ENCODE measurements at regions not wholly inside any gene's neighbourhood (a gene's known extent, or its start where the extent isn't known, plus 50 kb on each side); places are given as distances from the start of the nearest gene placed in this dataset.

GRCh38 chr1:234989479-234990327 lies 138.9 kb downstream of the TOMM20 start:
- DNase-seq (ENCODE audit: low read depth): no peak

- no peak for DNase-seq (ENCODE audit: low read depth)
Measured at GRCh38 chr1:234989019-234989418, 139.6 kb downstream of the TOMM20 start.

- no peak for DNase-seq (ENCODE audit: low read depth)
Measured at GRCh38 chr1:234988536-234988935, 140.1 kb downstream of the TOMM20 start.

GRCh38 chr1:234988155-234988517 lies 140.5 kb downstream of the TOMM20 start:
- DNase-seq (ENCODE audit: low read depth): no peak

GRCh38 chr1:234987415-234988154 lies 141.1 kb downstream of the TOMM20 start:
- DNase-seq (ENCODE audit: low read depth): no peak

GRCh38 chr1:234986750-234987414 lies 141.8 kb downstream of the TOMM20 start:
- DNase-seq (ENCODE audit: low read depth): no peak

GRCh38 chr1:234985516-234986294 lies 142.9 kb downstream of the TOMM20 start:
- DNase-seq (ENCODE audit: low read depth): no peak

GRCh38 chr1:234985007-234985370 lies 143.6 kb downstream of the TOMM20 start:
- DNase-seq (ENCODE audit: low read depth): no peak

GRCh38 chr1:234983564-234984238 lies 144.9 kb downstream of the TOMM20 start:
- no peak for DNase-seq (ENCODE audit: low read depth)

GRCh38 chr1:234981758-234982157 lies 146.9 kb downstream of the TOMM20 start:
- no peak for DNase-seq (ENCODE audit: low read depth)

- DNase-seq (ENCODE audit: low read depth): peak; percentile 91
Measured at GRCh38 chr1:234980645-234981396, 147.8 kb downstream of the TOMM20 start.

- no peak for DNase-seq (ENCODE audit: low read depth)
Measured at GRCh38 chr1:234980291-234980644, 148.4 kb downstream of the TOMM20 start.

- no peak for DNase-seq (ENCODE audit: low read depth)
Measured at GRCh38 chr1:234979296-234980279, 149.0 kb downstream of the TOMM20 start.

GRCh38 chr1:234978397-234979295 lies 150.0 kb downstream of the TOMM20 start:
- peak; percentile 76 for DNase-seq (ENCODE audit: low read depth)

GRCh38 chr1:234977875-234978396 lies 150.7 kb downstream of the TOMM20 start:
- DNase-seq (ENCODE audit: low read depth): no peak

- DNase-seq (ENCODE audit: low read depth): no peak
Measured at GRCh38 chr1:234976861-234977680, 151.6 kb downstream of the TOMM20 start.
